ENCODE measurements at regions not wholly inside any gene's neighbourhood (a gene's known extent, or its start where the extent isn't known, plus 50 kb on each side); places are given as distances from the start of the nearest gene placed in this dataset.

DNA sequence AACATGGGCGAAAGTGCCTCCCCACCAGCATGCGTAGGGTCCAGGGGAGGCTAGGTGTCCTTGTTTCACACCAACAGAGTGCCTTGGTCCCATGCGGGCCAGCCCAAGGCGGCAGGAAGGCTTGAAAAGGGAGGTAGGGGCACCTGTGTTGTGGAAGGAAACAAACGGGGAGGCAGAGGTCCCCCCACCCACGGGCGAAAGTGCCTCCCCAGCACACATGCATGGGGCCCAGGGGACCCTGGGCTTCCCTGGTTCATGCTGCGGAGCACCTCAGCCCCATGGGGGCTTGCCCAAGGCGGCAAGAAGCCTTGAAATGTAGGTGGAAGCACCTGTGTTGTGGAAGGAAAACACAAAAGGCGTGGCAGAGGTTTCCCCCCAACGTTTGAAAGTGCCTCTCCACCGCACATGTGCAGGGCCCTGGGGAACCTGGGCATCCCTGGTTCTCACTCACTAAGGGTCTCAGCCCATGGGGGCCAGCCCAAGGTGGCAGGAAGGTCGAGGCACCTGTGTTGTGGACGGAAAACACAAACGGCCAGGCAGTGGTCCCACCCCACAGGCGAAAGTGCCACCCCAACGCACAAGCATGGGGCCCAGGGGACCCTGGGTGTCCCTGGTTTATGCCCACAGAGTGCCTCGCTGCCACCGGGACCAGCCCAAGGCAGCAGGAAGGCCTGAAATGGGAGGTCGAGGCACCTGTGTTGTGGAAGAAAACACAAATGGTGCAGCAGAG lies 374.7 kb downstream of the ALG10 start:
- H3K4me3 ChIP-seq (ENCODE audit: low read depth in 1 of 2, low read length in 2 of 2) = no peak overlapping the region
- H3K27me3 ChIP-seq (ENCODE audit: control insufficient read depth in 1 of 2, insufficient read depth in 2 of 2, low read length in 2 of 2) = no peaks in the 10 kb centered on the region
- no peaks in the 10 kb centered on the region for H3K4me1 ChIP-seq (ENCODE audit: insufficient read depth, low read length)
- no peaks in the 10 kb centered on the region for H3K9me3 ChIP-seq (ENCODE audit: low read length)
- H3K27ac ChIP-seq (ENCODE audit: low read depth, low read length) = no peak overlapping the region
- H3K9ac ChIP-seq (ENCODE audit: low read length) = no peak overlapping the region
- H3K36me3 ChIP-seq (ENCODE audit: insufficient read depth, low read length) = no peaks in the 10 kb centered on the region

DNA sequence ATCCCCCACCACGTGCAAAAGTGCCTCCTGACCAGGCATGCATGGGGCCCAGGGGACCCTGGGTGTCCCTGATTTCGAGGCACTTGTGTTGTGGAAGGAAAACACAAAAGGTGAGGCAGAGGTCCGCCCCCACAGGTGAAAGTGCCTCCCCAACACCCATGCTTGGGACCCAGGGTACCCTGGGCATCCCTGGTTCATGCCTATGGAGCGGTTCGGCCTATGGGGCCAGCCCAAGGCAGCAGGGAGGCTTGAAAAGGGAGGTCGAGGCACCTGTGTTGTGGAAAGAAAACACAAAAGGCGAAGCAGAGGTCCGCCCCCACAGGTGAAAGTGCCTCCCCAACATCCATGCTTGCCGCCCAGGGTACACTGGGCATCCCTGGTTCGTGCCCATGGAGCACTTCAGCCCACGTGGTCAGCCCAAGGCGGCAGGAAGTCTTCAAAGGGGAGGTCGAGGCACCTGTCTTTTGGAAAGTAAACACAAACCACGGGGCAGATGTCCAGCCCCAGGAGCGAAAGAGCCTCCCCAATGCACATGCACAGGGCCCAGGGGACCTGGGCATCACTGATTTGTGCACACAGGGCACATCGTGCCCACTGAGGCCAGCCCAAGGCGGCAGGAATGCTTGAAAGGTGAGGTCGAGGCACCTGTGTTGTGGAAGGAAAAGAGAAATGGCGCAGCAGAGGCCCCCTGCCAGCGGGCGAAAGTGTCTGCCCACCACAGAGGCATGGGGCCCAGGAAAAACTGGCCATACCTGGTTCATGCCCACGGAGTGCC lies 375.5 kb downstream of the ALG10 start:
- no peak overlapping the region for H3K9ac ChIP-seq (ENCODE audit: low read length)
- no peaks in the 10 kb centered on the region for H3K4me1 ChIP-seq (ENCODE audit: insufficient read depth, low read length)
- H3K4me3 ChIP-seq (ENCODE audit: low read depth in 1 of 2, low read length in 2 of 2) = no peak overlapping the region
- H3K36me3 ChIP-seq (ENCODE audit: insufficient read depth, low read length) = no peaks in the 10 kb centered on the region
- H3K27ac ChIP-seq (ENCODE audit: low read depth, low read length) = no peak overlapping the region
- no peaks in the 10 kb centered on the region for H3K9me3 ChIP-seq (ENCODE audit: low read length)
- H3K27me3 ChIP-seq (ENCODE audit: control insufficient read depth in 1 of 2, insufficient read depth in 2 of 2, low read length in 2 of 2) = no peaks in the 10 kb centered on the region

DNA sequence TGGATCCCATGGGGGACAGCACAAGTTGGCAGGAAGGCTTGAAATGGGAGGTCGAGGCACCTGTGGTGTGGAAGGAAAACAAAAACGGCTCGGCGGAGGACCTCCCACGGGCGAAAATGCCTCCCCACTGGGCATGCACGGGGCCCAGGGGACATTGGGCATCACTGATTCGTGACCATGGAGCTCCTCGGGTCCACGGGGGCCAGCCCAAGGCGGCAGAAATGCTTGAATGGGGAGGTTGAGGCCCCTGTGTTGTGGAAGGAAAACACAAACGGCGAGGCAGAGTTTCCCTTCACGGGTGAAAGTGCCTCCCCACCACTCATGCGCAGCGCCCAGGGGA lies 376.0 kb downstream of the ALG10 start:
- Histone ChIP-seq H3K27ac (ENCODE audit: low read depth, low read length) (no peak overlapping the region), H3K36me3 (ENCODE audit: insufficient read depth, low read length) (no peaks in the 10 kb centered on the region), H3K9ac (ENCODE audit: low read length) (no peak overlapping the region), H3K9me3 (ENCODE audit: low read length) (no peaks in the 10 kb centered on the region), H3K27me3 (ENCODE audit: control insufficient read depth in 1 of 2, insufficient read depth in 2 of 2, low read length in 2 of 2) (no peaks in the 10 kb centered on the region), H3K4me3 (ENCODE audit: low read depth in 1 of 2, low read length in 2 of 2) (no peak overlapping the region), H3K4me1 (ENCODE audit: insufficient read depth, low read length) (no peaks in the 10 kb centered on the region)

GRCh38 chr12:34398706-34399630 lies 376.7 kb downstream of the ALG10 start:
- Histone ChIP-seq H3K27me3 (ENCODE audit: control insufficient read depth in 1 of 2, insufficient read depth in 2 of 2, low read length in 2 of 2) (no peaks in the 10 kb centered on the region), H3K4me1 (ENCODE audit: insufficient read depth, low read length) (no peaks in the 10 kb centered on the region), H3K27ac (ENCODE audit: low read depth, low read length) (no peak overlapping the region), H3K9ac (ENCODE audit: low read length) (no peak overlapping the region), H3K9me3 (ENCODE audit: low read length) (no peaks in the 10 kb centered on the region), H3K4me3 (ENCODE audit: low read depth in 1 of 2, low read length in 2 of 2) (no peak overlapping the region), H3K36me3 (ENCODE audit: insufficient read depth, low read length) (no peaks in the 10 kb centered on the region)

- H3K4me1 ChIP-seq (ENCODE audit: insufficient read depth, low read length) = no peaks in the 10 kb centered on the region
- no peaks in the 10 kb centered on the region for H3K9me3 ChIP-seq (ENCODE audit: low read length)
- no peak overlapping the region for H3K27ac ChIP-seq (ENCODE audit: low read depth, low read length)
- H3K4me3 ChIP-seq (ENCODE audit: low read depth in 1 of 2, low read length in 2 of 2) = no peak overlapping the region
- no peaks in the 10 kb centered on the region for H3K27me3 ChIP-seq (ENCODE audit: control insufficient read depth in 1 of 2, insufficient read depth in 2 of 2, low read length in 2 of 2)
- H3K9ac ChIP-seq (ENCODE audit: low read length) = no peak overlapping the region
- H3K36me3 ChIP-seq (ENCODE audit: insufficient read depth, low read length) = no peaks in the 10 kb centered on the region
These were observed 377.5 kb downstream of the ALG10 start for GRCh38 chr12:34399631-34400410.

DNA sequence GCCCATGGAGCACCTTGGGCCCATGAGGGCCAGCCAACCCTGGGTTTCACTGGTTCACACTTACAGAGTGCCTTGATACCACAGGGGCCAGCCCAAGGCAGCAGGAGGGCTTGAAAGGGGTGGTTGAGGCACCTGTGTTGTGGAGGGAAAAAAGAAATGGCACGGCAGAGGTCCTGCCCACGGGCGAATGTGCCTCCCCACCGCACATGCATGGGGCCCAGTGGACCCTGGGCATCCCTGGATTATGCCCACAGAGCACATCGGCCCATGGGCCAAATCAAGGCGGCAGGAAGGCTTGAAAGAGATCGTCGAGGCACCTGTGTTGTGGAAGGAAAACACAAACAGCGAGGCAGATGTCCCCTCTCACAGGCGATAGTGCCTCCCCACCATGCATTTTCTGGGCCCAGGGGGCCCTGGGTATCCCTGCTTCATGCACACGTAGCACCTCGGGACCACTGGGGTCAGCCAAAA lies 378.1 kb downstream of the ALG10 start:
- Histone ChIP-seq H3K9me3 (ENCODE audit: low read length) (no peaks in the 10 kb centered on the region), H3K27ac (ENCODE audit: low read depth, low read length) (no peak overlapping the region), H3K36me3 (ENCODE audit: insufficient read depth, low read length) (no peaks in the 10 kb centered on the region), H3K27me3 (ENCODE audit: control insufficient read depth in 1 of 2, insufficient read depth in 2 of 2, low read length in 2 of 2) (no peaks in the 10 kb centered on the region), H3K4me3 (ENCODE audit: low read depth in 1 of 2, low read length in 2 of 2) (no peak overlapping the region), H3K9ac (ENCODE audit: low read length) (no peak overlapping the region), H3K4me1 (ENCODE audit: insufficient read depth, low read length) (no peaks in the 10 kb centered on the region)

GRCh38 chr12:34400986-34401658 lies 378.8 kb downstream of the ALG10 start:
- H3K4me1 ChIP-seq (ENCODE audit: insufficient read depth, low read length) = no peaks in the 10 kb centered on the region
- H3K9me3 ChIP-seq (ENCODE audit: low read length) = no peaks in the 10 kb centered on the region
- H3K4me3 ChIP-seq (ENCODE audit: low read depth in 1 of 2, low read length in 2 of 2) = no peak overlapping the region
- no peak overlapping the region for H3K9ac ChIP-seq (ENCODE audit: low read length)
- H3K36me3 ChIP-seq (ENCODE audit: insufficient read depth, low read length) = no peaks in the 10 kb centered on the region
- no peak overlapping the region for H3K27ac ChIP-seq (ENCODE audit: low read depth, low read length)
- H3K27me3 ChIP-seq (ENCODE audit: control insufficient read depth in 1 of 2, insufficient read depth in 2 of 2, low read length in 2 of 2) = no peaks in the 10 kb centered on the region

DNA sequence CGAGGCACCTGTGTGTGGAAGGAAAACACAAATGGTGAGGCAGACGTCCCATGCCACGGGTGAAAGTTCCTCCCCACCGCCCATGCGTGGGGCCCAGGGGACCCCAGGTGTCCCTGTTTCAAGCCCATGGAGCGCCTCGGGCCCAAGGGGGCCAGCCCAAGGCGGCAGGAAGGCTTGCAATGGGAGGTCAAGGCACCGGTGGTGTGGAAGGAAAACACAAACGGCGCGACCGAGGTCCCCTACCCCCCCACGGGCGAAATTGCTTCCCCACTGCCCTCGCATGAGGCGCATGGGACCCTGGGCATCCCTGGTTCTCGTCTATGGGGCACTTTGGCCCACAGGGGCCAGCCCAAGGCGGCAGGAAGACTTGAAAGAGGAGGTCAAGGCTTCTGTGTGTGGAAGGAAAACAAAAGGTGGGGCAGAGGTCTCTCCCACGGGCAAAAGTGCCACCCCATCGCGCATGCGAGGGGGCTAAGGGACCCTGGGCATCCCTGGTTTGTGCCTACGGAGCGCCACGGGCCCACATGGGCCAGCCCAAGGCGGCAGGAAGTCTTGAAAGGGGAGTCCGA lies 379.4 kb downstream of the ALG10 start:
- Histone ChIP-seq H3K9me3 (ENCODE audit: low read length) (no peaks in the 10 kb centered on the region), H3K27ac (ENCODE audit: low read depth, low read length) (no peak overlapping the region), H3K4me3 (ENCODE audit: low read depth in 1 of 2, low read length in 2 of 2) (no peak overlapping the region), H3K9ac (ENCODE audit: low read length) (no peak overlapping the region), H3K27me3 (ENCODE audit: control insufficient read depth in 1 of 2, insufficient read depth in 2 of 2, low read length in 2 of 2) (no peaks in the 10 kb centered on the region), H3K36me3 (ENCODE audit: insufficient read depth, low read length) (no peaks in the 10 kb centered on the region), H3K4me1 (ENCODE audit: insufficient read depth, low read length) (no peaks in the 10 kb centered on the region)

GRCh38 chr12:34402228-34402898 lies 380.1 kb downstream of the ALG10 start:
- Histone ChIP-seq H3K9ac (ENCODE audit: low read length) (no peak overlapping the region), H3K9me3 (ENCODE audit: low read length) (no peaks in the 10 kb centered on the region), H3K27ac (ENCODE audit: low read depth, low read length) (no peak overlapping the region), H3K27me3 (ENCODE audit: control insufficient read depth in 1 of 2, insufficient read depth in 2 of 2, low read length in 2 of 2) (no peaks in the 10 kb centered on the region), H3K36me3 (ENCODE audit: insufficient read depth, low read length) (no peaks in the 10 kb centered on the region), H3K4me1 (ENCODE audit: insufficient read depth, low read length) (no peaks in the 10 kb centered on the region), H3K4me3 (ENCODE audit: low read depth in 1 of 2, low read length in 2 of 2) (no peak overlapping the region)
